PC-9 (cell line): ENCODE measurements at regions not wholly inside any gene's neighbourhood (a gene's known extent, or its start where the extent isn't known, plus 50 kb on each side); places are given as distances from the start of the nearest gene placed in this dataset.

ENCODE experiments used
- BruUV-seq: library from RNA; stranded (reverse); fragments of 400-500 nt; replicated peaks from 2 replicates; lab custom pipeline; 2021; lab: Mats Ljungman, UMichigan
- CTCF ChIA-PET: fragments of 300-600 bp; sonication (Branson Sonifier 250); formaldehyde crosslinking; loops from one replicate; lab custom pipeline; 2022; ENCODE audit warnings: antibody characterized with exemption; lab: Charles Lee
- POLR2A ChIA-PET: fragments of 300-600 bp; sonication (Branson Sonifier 250); formaldehyde crosslinking; loops from one replicate; lab custom pipeline; 2022; ENCODE audit warnings: antibody characterized with exemption; ENCODE audit not compliant: unreplicated experiment; lab: Charles Lee
- DNase-seq, 2 experiments: peaks; one replicate each; pipeline versions ENCODE4 v3.0.0 to v3.0.0-alpha.2; 2015 to 2022; ENCODE audit warnings: mixed read lengths in 1 of 2
- H2AFZ ChIP-seq: fragments of 200-600 bp; sonication (generic); 2 replicates; pipeline ENCODE4 v1.8.1; 2017; ENCODE audit warnings: antibody characterized with exemption
- H3F3A ChIP-seq: fragments of 200-600 bp; sonication (generic); 2 replicates; pipeline ENCODE4 v1.8.1; 2017; ENCODE audit warnings: antibody characterized with exemption, mild to moderate bottlenecking, low read depth; ENCODE audit not compliant: insufficient read depth
- H3K27ac ChIP-seq: fragments of 200-600 bp; sonication (generic); 2 replicates; pipeline ENCODE4 v1.6.1; 2016; ENCODE audit warnings: mixed run types
- H3K27me3 ChIP-seq: fragments of 200-600 bp; sonication (generic); 2 replicates; pipeline ENCODE4 v1.6.1; 2016; ENCODE audit warnings: low read depth, mixed run types; ENCODE audit not compliant: insufficient read depth
- H3K36me3 ChIP-seq: fragments of 200-600 bp; sonication (generic); 2 replicates; pipeline ENCODE4 v1.6.1; 2016; ENCODE audit warnings: low read depth, mixed run types
- H3K4me1 ChIP-seq: fragments of 200-600 bp; sonication (generic); replicated peaks from 2 replicates; pipeline ENCODE4 v1.6.1; 2016; ENCODE audit warnings: mixed run types; ENCODE audit not compliant: insufficient read depth
- H3K4me2 ChIP-seq: fragments of 200-600 bp; sonication (generic); 2 replicates; pipeline ENCODE4 v1.6.1; 2017; ENCODE audit warnings: mixed run types
- H3K4me3 ChIP-seq: fragments of 200-600 bp; sonication (generic); 2 replicates; pipeline ENCODE4 v1.6.1; 2016; ENCODE audit warnings: mixed run types
- H3K79me2 ChIP-seq: fragments of 200-600 bp; sonication (generic); 2 replicates; pipeline ENCODE4 v1.6.1; 2017; ENCODE audit warnings: low read depth, mixed run types
- H3K9me2 ChIP-seq: fragments of 200-600 bp; sonication (generic); 2 replicates; pipeline ENCODE4 v1.8.1; 2017; ENCODE audit warnings: mild to moderate bottlenecking; ENCODE audit not compliant: insufficient read depth
- H3K9me3 ChIP-seq: fragments of 200-600 bp; sonication (generic); 2 replicates; pipeline ENCODE4 v1.8.1; 2016; ENCODE audit warnings: low read depth; ENCODE audit not compliant: insufficient read depth
- H4K20me1 ChIP-seq: fragments of 200-600 bp; sonication (generic); 2 replicates; pipeline ENCODE4 v1.8.1; 2017; ENCODE audit not compliant: insufficient read depth
- EZH2 ChIP-seq: fragments of 200-600 bp; sonication (generic); IDR thresholded peaks from 2 replicates; pipeline ENCODE4 v1.8.0; 2017; ENCODE audit warnings: antibody characterized with exemption, low read depth
- intact Hi-C: fragments of 100-400 bp; cut with micrococcal nuclease; formaldehyde crosslinking; loops from one replicate; pipeline ENCODE4 v1.10.0; 2022; ENCODE audit not compliant: unreplicated experiment
- TF ChIP-seq, protein P1 (sequence below): fragments of 200-600 bp; sonication (generic); conservative IDR thresholded peaks from 2 replicates; pipeline ENCODE4 v1.6.1; 2017; ENCODE audit warnings: mixed run types, antibody characterized with exemption, mild to moderate bottlenecking, moderate library complexity

- H3F3A ChIP-seq, result no peaks in the 10 kb centered on the region
- no peak for TF ChIP-seq EZH2
- TF ChIP-seq, protein P1, sequence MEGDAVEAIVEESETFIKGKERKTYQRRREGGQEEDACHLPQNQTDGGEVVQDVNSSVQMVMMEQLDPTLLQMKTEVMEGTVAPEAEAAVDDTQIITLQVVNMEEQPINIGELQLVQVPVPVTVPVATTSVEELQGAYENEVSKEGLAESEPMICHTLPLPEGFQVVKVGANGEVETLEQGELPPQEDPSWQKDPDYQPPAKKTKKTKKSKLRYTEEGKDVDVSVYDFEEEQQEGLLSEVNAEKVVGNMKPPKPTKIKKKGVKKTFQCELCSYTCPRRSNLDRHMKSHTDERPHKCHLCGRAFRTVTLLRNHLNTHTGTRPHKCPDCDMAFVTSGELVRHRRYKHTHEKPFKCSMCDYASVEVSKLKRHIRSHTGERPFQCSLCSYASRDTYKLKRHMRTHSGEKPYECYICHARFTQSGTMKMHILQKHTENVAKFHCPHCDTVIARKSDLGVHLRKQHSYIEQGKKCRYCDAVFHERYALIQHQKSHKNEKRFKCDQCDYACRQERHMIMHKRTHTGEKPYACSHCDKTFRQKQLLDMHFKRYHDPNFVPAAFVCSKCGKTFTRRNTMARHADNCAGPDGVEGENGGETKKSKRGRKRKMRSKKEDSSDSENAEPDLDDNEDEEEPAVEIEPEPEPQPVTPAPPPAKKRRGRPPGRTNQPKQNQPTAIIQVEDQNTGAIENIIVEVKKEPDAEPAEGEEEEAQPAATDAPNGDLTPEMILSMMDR, result no peak
- intact Hi-C loops, result no loop called here
- no peaks in the 10 kb centered on the region for H3K27me3 ChIP-seq
- no peak overlapping the region for H3K27ac ChIP-seq
- no peaks in the 10 kb centered on the region for H3K9me3 ChIP-seq
- H3K36me3 ChIP-seq, result no peaks in the 10 kb centered on the region
- H3K4me3 ChIP-seq, result no peak overlapping the region
- no peaks in the 10 kb centered on the region for H4K20me1 ChIP-seq
- no peak overlapping the region for H3K4me2 ChIP-seq
- no peaks in the 10 kb centered on the region for H3K79me2 ChIP-seq
- ChIA-PET POLR2A (no interaction called here), CTCF (no interaction called here)
- no peaks in the 10 kb centered on the region for H3K4me1 ChIP-seq
- H2AFZ ChIP-seq, result no peak overlapping the region
- DNase-seq, result no peak
- no TSS peak for BruUV-seq
- H3K9me2 ChIP-seq, result no peaks in the 10 kb centered on the region; the same call in 1 of the 2 replicates
These were observed 88.9 kb upstream of the SOX5 start for GRCh38 chr12:24038211-24038997.

DNA sequence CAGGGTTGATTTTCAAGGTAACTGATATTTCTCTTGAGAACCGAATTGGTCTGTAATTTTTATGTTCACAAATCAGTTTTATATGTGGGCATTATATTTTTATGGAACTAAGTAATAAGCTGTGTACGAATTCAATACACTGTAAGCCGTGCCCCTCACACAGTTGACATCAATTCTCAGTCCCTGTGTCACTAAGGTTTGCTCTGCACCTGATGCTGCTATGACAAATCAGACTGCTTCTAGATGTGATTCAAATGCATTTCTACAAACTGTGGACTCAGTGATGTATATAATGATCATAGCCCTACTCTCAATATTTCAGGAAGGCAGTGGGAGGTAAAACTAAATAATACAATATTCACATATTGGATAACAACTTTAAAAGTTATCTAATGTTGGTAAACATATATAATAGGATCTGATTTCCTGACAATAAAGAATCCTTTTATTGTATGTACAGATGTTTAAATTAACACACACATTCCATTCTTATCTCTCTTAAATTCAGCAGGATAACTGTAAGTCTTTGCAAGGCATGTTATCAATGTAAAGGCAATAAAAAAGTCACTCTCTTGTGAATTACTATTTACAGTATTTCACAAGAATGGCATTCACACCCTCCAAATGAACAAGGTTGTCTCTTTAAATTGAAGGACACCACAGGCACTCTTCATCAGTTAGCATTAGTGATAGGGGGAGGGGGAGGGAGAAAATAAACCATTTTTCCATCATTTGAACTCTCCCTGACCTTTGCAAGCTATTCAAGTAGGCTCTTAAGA is 87.2 kb upstream of the SOX5 start:
- Histone ChIP-seq H3K4me1 (no peaks in the 10 kb centered on the region), H2AFZ (no peak overlapping the region), H3K27me3 (no peaks in the 10 kb centered on the region), H3K9me2 (no peaks in the 10 kb centered on the region), H3K79me2 (no peaks in the 10 kb centered on the region), H3F3A (no peaks in the 10 kb centered on the region), H3K4me3 (no peak overlapping the region), H3K27ac (no peak overlapping the region), H4K20me1 (no peaks in the 10 kb centered on the region), H3K9me3 (no peaks in the 10 kb centered on the region), H3K36me3 (no peaks in the 10 kb centered on the region), H3K4me2 (no peak overlapping the region)
- intact Hi-C loops, result no loop called here
- DNase-seq, result no peak
- no TSS peak for BruUV-seq
- CTCF ChIA-PET, result no interaction called here
- TF ChIP-seq, protein P1, result no peak
- TF ChIP-seq EZH2, result no peak
- POLR2A ChIA-PET, result no interaction called here

DNA sequence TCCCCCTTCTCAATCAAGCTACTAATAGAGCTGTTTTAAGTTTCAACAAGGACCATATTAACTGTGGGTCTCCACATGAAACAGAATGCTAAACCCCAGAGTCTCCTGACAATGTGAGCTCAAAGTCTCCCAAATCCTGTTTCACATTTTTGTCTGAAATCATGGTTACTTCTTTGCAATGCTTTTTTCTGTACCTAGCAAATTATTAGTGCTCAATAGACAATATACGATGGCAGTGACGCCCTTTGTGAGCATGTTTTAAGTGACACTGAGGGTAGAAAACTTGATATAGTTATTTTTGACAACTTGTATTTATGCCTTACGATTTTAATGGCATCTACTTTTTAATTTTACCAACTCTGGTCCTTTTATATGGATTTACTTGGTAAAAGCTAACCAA is 85.4 kb upstream of the SOX5 start:
- Histone ChIP-seq H3K27ac (no peak overlapping the region), H3K4me3 (no peak overlapping the region), H3F3A (no peaks in the 10 kb centered on the region), H3K36me3 (no peaks in the 10 kb centered on the region), H3K4me2 (no peak overlapping the region), H2AFZ (no peak overlapping the region), H4K20me1 (no peaks in the 10 kb centered on the region), H3K4me1 (no peaks in the 10 kb centered on the region), H3K9me2 (no peaks in the 10 kb centered on the region), H3K79me2 (no peaks in the 10 kb centered on the region), H3K27me3 (no peaks in the 10 kb centered on the region), H3K9me3 (no peaks in the 10 kb centered on the region)
- intact Hi-C loops, result no loop called here
- DNase-seq, result no peak
- ChIA-PET POLR2A (no interaction called here), CTCF (no interaction called here)
- BruUV-seq, result no TSS peak
- TF ChIP-seq EZH2, result no peak
- TF ChIP-seq, protein P1, result no peak
